MM.1S (cell line): ENCODE measurements at regions not wholly inside any gene's neighbourhood (a gene's known extent, or its start where the extent isn't known, plus 50 kb on each side); places are given as distances from the start of the nearest gene placed in this dataset.

Source experiments
- EZH2 ChIP-seq: fragments of 300-600 bp; sonication (generic); optimal IDR thresholded peaks from 2 replicates; pipeline ENCODE3; 2017; ENCODE audit warnings: low read depth, mild to moderate bottlenecking, antibody characterized with exemption, low read length, mixed read lengths
- EZH2phosphoT487 ChIP-seq: fragments of 300-600 bp; sonication (generic); IDR thresholded peaks from 2 replicates; pipeline ENCODE4 v1.6.1; 2018; ENCODE audit warnings: antibody characterized with exemption, low read length
- TF ChIP-seq, protein P1 (sequence below): fragments of 300-600 bp; sonication (generic); IDR thresholded peaks from 2 replicates; pipeline ENCODE4 v1.5.1; 2016; ENCODE audit warnings: antibody characterized with exemption, low read length, mixed read lengths

DNA sequence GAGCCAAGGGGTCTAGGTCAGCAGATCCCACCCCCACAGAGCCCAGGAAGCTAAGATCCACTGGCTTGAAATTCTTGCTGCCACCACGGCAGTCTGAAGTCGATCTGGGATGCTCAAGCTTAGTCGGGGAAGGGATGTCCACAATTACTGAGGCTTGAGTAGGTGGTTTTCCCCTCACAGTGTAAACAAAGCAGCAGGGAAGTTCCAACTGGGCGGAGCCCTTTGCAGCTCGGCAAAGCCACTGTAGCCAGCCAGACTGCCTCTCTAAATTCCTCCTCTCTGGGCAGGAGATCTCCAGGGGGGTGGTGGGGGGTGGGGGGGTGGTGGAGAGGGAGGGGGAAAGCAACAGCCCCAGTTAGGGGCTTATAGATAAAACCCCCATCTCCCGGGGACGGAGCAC, 419.5 kb downstream of the NUP35 start:
- TF ChIP-seq, protein P1, sequence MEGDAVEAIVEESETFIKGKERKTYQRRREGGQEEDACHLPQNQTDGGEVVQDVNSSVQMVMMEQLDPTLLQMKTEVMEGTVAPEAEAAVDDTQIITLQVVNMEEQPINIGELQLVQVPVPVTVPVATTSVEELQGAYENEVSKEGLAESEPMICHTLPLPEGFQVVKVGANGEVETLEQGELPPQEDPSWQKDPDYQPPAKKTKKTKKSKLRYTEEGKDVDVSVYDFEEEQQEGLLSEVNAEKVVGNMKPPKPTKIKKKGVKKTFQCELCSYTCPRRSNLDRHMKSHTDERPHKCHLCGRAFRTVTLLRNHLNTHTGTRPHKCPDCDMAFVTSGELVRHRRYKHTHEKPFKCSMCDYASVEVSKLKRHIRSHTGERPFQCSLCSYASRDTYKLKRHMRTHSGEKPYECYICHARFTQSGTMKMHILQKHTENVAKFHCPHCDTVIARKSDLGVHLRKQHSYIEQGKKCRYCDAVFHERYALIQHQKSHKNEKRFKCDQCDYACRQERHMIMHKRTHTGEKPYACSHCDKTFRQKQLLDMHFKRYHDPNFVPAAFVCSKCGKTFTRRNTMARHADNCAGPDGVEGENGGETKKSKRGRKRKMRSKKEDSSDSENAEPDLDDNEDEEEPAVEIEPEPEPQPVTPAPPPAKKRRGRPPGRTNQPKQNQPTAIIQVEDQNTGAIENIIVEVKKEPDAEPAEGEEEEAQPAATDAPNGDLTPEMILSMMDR: no peak
- TF ChIP-seq EZH2 (no peak), EZH2phosphoT487 (no peak)
